ENCODE measurements at regions not wholly inside any gene's neighbourhood (a gene's known extent, or its start where the extent isn't known, plus 50 kb on each side); places are given as distances from the start of the nearest gene placed in this dataset.

DNA sequence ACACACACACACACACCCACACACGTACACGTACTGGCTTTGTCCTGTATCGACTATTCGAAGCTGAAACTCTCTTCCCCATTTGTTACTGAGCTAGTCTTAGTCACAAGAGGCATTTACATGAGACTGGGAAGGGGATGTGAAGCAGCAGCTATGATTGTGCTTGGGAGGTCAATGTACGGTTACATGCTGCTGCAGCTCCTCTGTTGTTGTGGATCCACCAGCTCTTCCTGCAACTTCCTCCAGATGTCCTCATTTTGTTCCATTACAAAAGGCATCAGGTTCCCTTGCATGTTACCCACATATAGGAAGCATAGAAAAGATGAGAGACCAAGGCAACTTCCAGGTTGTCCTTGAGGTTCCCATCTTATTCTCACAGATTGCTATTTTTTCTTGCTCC is 612.4 kb upstream of the IMPG1 start:
- TF ChIP-seq, protein P1, sequence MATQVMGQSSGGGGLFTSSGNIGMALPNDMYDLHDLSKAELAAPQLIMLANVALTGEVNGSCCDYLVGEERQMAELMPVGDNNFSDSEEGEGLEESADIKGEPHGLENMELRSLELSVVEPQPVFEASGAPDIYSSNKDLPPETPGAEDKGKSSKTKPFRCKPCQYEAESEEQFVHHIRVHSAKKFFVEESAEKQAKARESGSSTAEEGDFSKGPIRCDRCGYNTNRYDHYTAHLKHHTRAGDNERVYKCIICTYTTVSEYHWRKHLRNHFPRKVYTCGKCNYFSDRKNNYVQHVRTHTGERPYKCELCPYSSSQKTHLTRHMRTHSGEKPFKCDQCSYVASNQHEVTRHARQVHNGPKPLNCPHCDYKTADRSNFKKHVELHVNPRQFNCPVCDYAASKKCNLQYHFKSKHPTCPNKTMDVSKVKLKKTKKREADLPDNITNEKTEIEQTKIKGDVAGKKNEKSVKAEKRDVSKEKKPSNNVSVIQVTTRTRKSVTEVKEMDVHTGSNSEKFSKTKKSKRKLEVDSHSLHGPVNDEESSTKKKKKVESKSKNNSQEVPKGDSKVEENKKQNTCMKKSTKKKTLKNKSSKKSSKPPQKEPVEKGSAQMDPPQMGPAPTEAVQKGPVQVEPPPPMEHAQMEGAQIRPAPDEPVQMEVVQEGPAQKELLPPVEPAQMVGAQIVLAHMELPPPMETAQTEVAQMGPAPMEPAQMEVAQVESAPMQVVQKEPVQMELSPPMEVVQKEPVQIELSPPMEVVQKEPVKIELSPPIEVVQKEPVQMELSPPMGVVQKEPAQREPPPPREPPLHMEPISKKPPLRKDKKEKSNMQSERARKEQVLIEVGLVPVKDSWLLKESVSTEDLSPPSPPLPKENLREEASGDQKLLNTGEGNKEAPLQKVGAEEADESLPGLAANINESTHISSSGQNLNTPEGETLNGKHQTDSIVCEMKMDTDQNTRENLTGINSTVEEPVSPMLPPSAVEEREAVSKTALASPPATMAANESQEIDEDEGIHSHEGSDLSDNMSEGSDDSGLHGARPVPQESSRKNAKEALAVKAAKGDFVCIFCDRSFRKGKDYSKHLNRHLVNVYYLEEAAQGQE (IDR thresholded peaks at IDR 0.05; ENCODE audit: insufficient read depth in 1 of 2, low read depth in 2 of 2, low read length in 1 of 2) = no peak
- TF ChIP-seq, protein P2, sequence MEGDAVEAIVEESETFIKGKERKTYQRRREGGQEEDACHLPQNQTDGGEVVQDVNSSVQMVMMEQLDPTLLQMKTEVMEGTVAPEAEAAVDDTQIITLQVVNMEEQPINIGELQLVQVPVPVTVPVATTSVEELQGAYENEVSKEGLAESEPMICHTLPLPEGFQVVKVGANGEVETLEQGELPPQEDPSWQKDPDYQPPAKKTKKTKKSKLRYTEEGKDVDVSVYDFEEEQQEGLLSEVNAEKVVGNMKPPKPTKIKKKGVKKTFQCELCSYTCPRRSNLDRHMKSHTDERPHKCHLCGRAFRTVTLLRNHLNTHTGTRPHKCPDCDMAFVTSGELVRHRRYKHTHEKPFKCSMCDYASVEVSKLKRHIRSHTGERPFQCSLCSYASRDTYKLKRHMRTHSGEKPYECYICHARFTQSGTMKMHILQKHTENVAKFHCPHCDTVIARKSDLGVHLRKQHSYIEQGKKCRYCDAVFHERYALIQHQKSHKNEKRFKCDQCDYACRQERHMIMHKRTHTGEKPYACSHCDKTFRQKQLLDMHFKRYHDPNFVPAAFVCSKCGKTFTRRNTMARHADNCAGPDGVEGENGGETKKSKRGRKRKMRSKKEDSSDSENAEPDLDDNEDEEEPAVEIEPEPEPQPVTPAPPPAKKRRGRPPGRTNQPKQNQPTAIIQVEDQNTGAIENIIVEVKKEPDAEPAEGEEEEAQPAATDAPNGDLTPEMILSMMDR (IDR thresholded peaks at IDR 0.05) = peak; percentile 29
- TF ChIP-seq SIN3A (IDR thresholded peaks at IDR 0.05; ENCODE audit: borderline replicate concordance, insufficient read depth, low read depth, low read length) = no peak
- no peak for TF ChIP-seq POLR2AphosphoS5 (IDR thresholded peaks at IDR 0.05; ENCODE audit: low read depth, low read length)

All from Panc1 (cell line).